HEK293T (cell line): ENCODE measurements at regions not wholly inside any gene's neighbourhood (a gene's known extent, or its start where the extent isn't known, plus 50 kb on each side); places are given as distances from the start of the nearest gene placed in this dataset.

Source experiments
- ARNT ChIP-seq: fragments of 450-650 bp; IDR thresholded peaks from 2 replicates; pipeline ENCODE4 v1.6.1; 2017; ENCODE audit warnings: mild to moderate bottlenecking
- BHLHE40 ChIP-seq: fragments of 450-650 bp; IDR thresholded peaks from 2 replicates; pipeline ENCODE4 v1.6.1; 2016; ENCODE audit warnings: mild to moderate bottlenecking, moderate library complexity, borderline replicate concordance
- CTBP1 ChIP-seq: fragments of 450-650 bp; IDR thresholded peaks from 2 replicates; pipeline ENCODE4 v1.6.1; 2016; ENCODE audit warnings: borderline replicate concordance
- ELF4 ChIP-seq: fragments of 450-650 bp; IDR thresholded peaks from 2 replicates; pipeline ENCODE4 v1.6.1; 2017; ENCODE audit warnings: antibody characterized with exemption
- FOXA1 ChIP-seq: fragments of 450-650 bp; IDR thresholded peaks from 2 replicates; pipeline ENCODE4 v1.6.1; 2016; ENCODE audit warnings: mild to moderate bottlenecking
- FOXK2 ChIP-seq: fragments of 450-650 bp; IDR thresholded peaks from 2 replicates; pipeline ENCODE4 v1.6.1; 2016; ENCODE audit warnings: mild to moderate bottlenecking
- FOXM1 ChIP-seq: fragments of 450-650 bp; IDR thresholded peaks from 2 replicates; pipeline ENCODE4 v1.6.1; 2017; ENCODE audit warnings: mild to moderate bottlenecking, borderline replicate concordance
- HDGF ChIP-seq: fragments of 450-650 bp; IDR thresholded peaks from 2 replicates; pipeline ENCODE4 v1.6.1; 2017; ENCODE audit warnings: antibody characterized with exemption, borderline replicate concordance
- NFRKB ChIP-seq: fragments of 450-650 bp; IDR thresholded peaks from 2 replicates; pipeline ENCODE4 v1.6.1; 2016; ENCODE audit warnings: mild to moderate bottlenecking, moderate library complexity
- SP1 ChIP-seq: fragments of 450-650 bp; IDR thresholded peaks from 2 replicates; pipeline ENCODE4 v1.6.1; 2017
- TARDBP ChIP-seq: fragments of 450-650 bp; IDR thresholded peaks from 2 replicates; pipeline ENCODE4 v1.6.1; 2016
- ZNF384 ChIP-seq: fragments of 450-650 bp; IDR thresholded peaks from 2 replicates; pipeline ENCODE4 v1.6.1; 2016
- TF ChIP-seq, protein P1 (sequence below): fragments of 450-650 bp; IDR thresholded peaks from 2 replicates; pipeline ENCODE4 v1.6.1; 2016

DNA sequence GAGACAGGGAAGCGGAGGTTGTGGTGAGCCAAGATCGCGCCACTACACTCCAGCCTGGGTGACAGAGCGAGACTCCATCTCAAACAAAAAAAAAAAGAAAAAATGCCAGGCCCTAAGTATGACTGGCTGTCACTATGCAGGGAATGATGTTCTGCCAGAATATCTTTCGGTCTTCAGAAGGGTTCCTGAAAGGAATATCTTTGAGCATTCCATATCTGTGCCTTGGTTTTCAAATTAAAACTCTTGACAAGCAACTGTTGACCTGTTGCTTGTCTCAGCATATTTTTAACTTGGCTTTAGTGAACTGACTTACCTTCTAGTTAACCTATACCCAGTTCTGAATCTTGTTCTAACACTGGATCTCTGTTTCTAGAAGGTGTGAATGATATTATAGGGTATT lies 953.2 kb upstream of the FAM98A start:
- TF ChIP-seq ZNF384 (no peak), ELF4 (no peak), NFRKB (no peak), FOXA1 (no peak), SP1 (no peak), CTBP1 (no peak), BHLHE40 (no peak), FOXM1 (no peak), FOXK2 (no peak), HDGF (no peak), ARNT (no peak), TARDBP (no peak)
- TF ChIP-seq, protein P1, sequence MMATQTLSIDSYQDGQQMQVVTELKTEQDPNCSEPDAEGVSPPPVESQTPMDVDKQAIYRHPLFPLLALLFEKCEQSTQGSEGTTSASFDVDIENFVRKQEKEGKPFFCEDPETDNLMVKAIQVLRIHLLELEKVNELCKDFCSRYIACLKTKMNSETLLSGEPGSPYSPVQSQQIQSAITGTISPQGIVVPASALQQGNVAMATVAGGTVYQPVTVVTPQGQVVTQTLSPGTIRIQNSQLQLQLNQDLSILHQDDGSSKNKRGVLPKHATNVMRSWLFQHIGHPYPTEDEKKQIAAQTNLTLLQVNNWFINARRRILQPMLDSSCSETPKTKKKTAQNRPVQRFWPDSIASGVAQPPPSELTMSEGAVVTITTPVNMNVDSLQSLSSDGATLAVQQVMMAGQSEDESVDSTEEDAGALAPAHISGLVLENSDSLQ, result no peak
